Skin epidermis (tissue), 12 donors: ENCODE measurements at regions not wholly inside any gene's neighbourhood (a gene's known extent, or its start where the extent isn't known, plus 50 kb on each side); places are given as distances from the start of the nearest gene placed in this dataset.
"Not testable (repeated sequence)": the region's sequence is repeated elsewhere in the genome, so short reads cannot be mapped to it uniquely, and the experiment has no call there.

Source experiments
- H3K27ac ChIP-seq, 21 experiments: fragments of 200-600 bp; sonication (generic) in 11 of 21; one replicate each; pipeline ENCODE4 v1.5.0; 2020; ENCODE audit warnings: mild to moderate bottlenecking in 3 of 21, inconsistent platforms in 2 of 21, moderate library complexity in 2 of 21
- H3K4me3 ChIP-seq, 7 experiments: fragments of 200-600 bp; sonication (generic) in 2 of 7; one replicate each; pipeline ENCODE4 v1.5.0; 2020; ENCODE audit warnings: inconsistent platforms in 2 of 7, mild to moderate bottlenecking in 2 of 7, moderate library complexity in 1 of 7

GRCh38 chr7:115585015-115585718 lies 445.4 kb downstream of the TFEC start:
- Histone ChIP-seq H3K27ac (no peak overlapping the region), H3K4me3 (no peak overlapping the region)

- H3K4me3 ChIP-seq, result no peak overlapping the region
- no peak overlapping the region for H3K27ac ChIP-seq
Measured at GRCh38 chr7:115582956-115583355, 447.6 kb downstream of the TFEC start.

DNA sequence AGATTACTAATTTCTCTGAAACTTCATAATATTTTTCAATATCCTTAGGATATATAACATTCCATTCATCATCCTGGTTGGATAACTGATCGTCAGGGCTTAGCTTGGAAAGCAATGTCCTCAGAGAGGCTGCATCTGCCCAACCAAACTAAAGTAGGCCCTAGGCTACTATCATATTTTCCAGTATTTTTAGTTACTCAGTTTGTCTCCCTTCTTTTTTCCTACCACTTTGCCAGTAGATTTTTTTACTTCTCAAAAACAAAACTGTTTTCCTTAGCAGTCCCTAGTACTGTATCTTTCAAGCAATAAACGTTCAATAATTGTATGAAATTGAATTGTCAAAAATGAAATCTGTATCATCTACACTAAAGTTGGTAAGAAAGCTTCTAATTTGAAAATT lies 452.0 kb downstream of the TFEC start:
- Histone ChIP-seq H3K27ac (no peak overlapping the region), H3K4me3 (no peak overlapping the region)

DNA sequence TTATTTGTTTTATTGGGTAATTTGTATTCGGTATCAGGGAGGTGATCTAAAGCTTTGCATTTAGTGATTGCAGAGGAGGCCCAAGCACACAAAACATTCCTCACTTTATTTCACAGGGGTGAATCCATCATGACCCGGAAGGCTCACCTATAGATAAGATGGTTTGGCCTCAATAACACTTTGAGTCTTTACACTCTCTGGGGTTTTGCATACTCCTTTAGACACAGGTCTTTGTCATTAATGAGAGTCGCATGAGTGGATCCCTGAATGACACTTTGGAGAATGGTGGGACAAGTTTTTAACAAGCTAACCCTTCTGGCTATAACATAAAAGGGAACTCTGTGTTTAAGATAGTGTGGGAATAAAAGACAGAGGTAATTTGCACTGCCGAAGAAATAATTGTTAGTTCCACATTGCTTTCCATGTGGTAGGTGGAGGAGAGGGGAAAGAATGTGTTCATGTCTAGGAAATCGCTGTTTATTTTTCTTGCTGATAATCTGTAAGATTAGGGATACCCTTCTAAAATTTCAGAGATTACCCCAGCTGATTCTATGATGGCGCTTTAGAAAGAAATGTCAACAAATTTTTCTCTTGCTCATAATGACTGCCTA lies 455.8 kb downstream of the TFEC start:
- H3K4me3 ChIP-seq, result no peak overlapping the region
- H3K27ac ChIP-seq, result no peak overlapping the region

- H3K4me3 ChIP-seq, result no peak overlapping the region
- no peak overlapping the region for H3K27ac ChIP-seq
Measured at GRCh38 chr7:115572111-115572510, 458.5 kb downstream of the TFEC start.

- Histone ChIP-seq H3K27ac (no peak overlapping the region), H3K4me3 (no peak overlapping the region)
Measured at GRCh38 chr7:115561335-115562110, 469.0 kb downstream of the TFEC start.

- no peak overlapping the region for H3K4me3 ChIP-seq
- no peak overlapping the region for H3K27ac ChIP-seq
Measured at GRCh38 chr7:115559877-115560276, 470.7 kb downstream of the TFEC start.

DNA sequence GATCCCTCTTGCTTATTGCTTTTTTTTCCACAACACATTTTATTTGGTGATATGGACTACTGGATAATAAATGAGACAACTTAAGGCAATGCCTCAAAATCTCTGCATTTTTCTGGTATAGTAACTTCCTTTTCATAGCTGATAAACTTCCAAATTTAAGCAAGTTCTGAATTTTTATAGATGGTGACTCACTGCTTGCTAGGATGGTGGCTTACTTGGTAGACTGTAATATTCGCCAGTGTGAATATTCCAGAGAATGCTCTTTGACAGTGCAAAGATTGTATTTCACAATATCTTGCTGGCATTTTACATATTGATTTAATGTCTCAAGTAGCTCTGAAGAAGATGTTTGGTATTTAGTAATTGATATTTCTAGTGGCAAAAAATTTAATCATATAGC lies 472.4 kb downstream of the TFEC start:
- H3K27ac ChIP-seq, result no peak overlapping the region
- H3K4me3 ChIP-seq, result no peak overlapping the region

GRCh38 chr7:115557296-115557695 lies 473.3 kb downstream of the TFEC start:
- H3K27ac ChIP-seq, H3K4me3 ChIP-seq: not testable (repeated sequence)

DNA sequence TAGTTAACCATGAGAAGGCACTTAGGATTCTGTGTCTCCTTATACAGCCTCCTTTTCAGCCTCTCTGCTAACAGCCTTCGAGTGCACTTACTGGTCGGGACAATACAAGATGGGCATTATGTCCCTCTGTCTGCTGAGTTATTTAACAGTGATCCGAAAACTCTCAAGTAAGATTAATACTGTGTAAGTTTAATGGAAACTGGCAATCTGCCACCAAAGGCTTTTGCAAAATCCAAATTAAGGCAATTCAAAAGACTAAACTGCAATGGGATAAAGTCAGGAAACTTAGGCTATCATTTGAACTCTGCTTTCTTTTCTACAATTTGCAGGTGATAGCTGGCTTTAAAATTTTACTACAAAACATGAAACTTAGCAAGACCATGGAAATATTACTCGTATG lies 477.8 kb downstream of the TFEC start:
- H3K4me3 ChIP-seq, result no peak overlapping the region
- no peak overlapping the region for H3K27ac ChIP-seq

GRCh38 chr7:115549910-115550309 lies 480.7 kb downstream of the TFEC start:
- H3K4me3 ChIP-seq, result no peak overlapping the region

GRCh38 chr7:115548756-115549155 lies 481.8 kb downstream of the TFEC start:
- H3K27ac ChIP-seq, result no peak overlapping the region
- H3K4me3 ChIP-seq, result no peak overlapping the region

More at GRCh38 chr7:115549910-115550309, 480.7 kb downstream of the TFEC start:
- H3K27ac ChIP-seq, result no peak overlapping the region

DNA sequence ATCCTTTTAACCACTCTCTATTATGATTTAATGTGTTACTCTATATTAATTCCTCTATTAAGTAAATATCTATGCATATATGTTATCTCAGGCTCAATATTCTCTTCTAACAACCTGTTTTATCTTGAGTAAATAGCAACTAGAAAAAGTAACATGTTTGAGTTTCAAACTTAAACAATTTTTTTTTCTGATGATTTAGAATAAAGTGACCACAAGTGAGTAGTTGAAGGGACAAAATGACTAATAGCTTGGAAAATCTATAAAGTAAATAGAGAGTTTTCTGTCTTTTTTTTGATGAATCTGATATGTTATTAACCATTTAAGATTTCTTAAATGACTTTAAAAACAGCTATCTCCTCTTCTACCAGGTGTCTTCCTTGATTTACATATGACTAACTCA lies 483.8 kb downstream of the TFEC start:
- Histone ChIP-seq H3K4me3 (no peak overlapping the region), H3K27ac (no peak overlapping the region)

DNA sequence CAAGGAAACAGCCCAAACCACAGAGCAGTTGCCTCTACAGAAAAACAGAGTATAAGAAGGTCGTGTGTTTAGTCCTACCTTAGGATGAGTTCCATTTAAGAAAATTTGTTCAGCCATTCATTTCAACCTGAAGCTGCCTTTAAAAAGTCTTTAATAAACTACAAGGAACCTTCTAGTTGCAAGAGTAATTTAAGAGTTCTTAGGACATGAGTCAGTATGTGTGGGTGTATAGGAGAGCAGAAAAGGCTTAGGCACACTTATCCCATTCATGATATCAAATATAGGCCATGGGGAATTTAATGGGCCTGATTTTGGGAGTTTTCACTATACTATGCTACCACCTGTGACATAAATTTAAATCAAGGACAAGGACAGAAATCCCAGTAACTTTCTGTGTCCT lies 496.8 kb downstream of the TFEC start:
- Histone ChIP-seq H3K4me3 (no peak overlapping the region), H3K27ac (no peak overlapping the region)

DNA sequence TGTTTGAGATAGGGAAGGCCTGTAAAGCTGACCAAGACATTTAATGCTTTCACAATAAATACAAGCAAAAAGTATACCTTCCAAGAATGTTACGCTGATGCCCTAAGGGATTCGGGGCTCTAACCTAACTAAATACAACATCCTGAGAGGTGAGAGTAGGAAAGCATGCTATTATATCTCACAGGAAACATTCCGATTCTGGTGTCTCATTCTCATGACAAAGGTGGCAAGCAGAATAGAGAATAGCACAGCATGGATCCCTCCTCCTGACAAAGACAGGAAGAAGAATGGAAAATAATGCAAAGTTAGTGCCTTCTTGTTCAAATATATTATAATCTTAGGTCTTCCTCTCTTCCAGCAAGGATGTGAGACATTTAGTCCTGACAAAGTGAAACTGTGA lies 504.3 kb downstream of the TFEC start:
- Histone ChIP-seq H3K27ac (no peak overlapping the region), H3K4me3 (no peak overlapping the region)

DNA sequence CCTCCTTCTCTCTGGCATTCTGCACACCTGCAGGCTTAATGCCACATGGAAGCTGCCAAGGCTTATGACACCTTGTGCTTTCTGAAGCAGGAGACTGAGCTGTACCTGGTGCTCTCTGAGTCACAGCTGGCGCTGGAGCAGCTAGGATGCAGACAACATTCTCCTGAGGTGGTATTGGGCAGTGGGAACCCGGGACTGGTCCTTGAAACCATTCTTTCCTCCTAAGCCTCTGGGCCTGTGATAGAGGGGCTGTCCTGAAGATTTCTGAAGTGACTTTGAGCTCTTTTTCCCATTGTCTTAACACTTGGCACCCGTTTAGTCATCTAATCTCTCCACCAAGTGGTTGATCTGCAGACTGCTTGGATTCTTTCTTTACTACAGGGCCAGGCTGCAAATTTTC lies 508.4 kb downstream of the TFEC start:
- Histone ChIP-seq H3K27ac (no peak overlapping the region), H3K4me3 (no peak overlapping the region)

- Histone ChIP-seq H3K4me3 (no peak overlapping the region), H3K27ac (no peak overlapping the region)
Measured at GRCh38 chr7:115516341-115516740, 514.2 kb downstream of the TFEC start.

DNA sequence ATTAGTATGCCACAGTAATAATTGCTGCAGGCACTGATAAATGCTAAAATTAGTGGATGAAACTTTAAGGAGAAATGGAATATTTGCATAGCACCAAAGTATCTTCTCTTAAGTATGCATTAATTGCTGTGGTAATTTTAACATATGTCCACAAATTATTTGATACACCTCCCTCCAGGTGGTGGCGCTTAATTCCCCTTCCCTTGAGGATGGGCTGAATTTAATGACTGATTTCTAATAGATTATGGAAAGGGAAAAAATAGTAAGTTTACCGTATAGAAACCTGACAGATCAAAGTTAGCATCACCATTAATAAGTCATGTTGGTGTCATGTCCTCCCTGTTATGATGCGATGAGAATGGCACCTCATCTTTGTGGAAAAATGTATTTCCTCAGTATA lies 519.2 kb downstream of the TFEC start:
- Histone ChIP-seq H3K27ac (no peak overlapping the region), H3K4me3 (no peak overlapping the region)

DNA sequence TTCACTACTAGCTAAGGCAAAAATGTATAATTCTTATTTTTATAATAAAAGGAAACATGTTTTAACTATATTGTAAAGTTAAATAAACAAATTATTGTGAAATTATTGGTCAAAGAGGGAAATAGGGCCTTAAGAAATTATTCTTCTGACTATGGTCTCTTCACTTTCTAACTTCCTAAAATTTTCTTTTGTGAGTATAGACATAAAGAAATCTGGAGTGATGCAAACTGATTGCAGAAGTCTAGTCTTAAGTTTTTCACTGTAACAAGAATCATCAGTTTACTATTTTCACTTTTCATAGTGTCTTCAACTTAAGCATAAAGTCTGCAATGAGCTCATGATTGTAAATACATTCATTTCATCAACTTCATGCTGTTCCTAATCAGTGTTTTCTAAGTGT lies 525.4 kb downstream of the TFEC start:
- no peak overlapping the region for H3K4me3 ChIP-seq
- no peak overlapping the region for H3K27ac ChIP-seq

- Histone ChIP-seq H3K27ac (no peak overlapping the region), H3K4me3 (no peak overlapping the region)
Measured at GRCh38 chr7:115499956-115500355, 530.6 kb downstream of the TFEC start.

- H3K27ac ChIP-seq, result no peak overlapping the region
- H3K4me3 ChIP-seq, result no peak overlapping the region
Measured at GRCh38 chr7:115496006-115496405, 534.6 kb downstream of the TFEC start.
